Activated CD4-positive, alpha-beta T cell treated with anti-CD3 and anti-CD28 coated beads, Interleukin-2, amount 50 U/mL, for 16 hours (primary cell): ENCODE measurements at regions not wholly inside any gene's neighbourhood (a gene's known extent, or its start where the extent isn't known, plus 50 kb on each side); places are given as distances from the start of the nearest gene placed in this dataset.
"Not testable (repeated sequence)": the region's sequence is repeated elsewhere in the genome, so short reads cannot be mapped to it uniquely, and the experiment has no call there.

ENCODE experiments used
- DNase-seq: peaks from one replicate; pipeline ENCODE4 v3.0.0-alpha.2; 2020

GRCh38 chr2:236632295-236633218 lies 62.9 kb downstream of the ACKR3 start:
- no peak for DNase-seq

DNA sequence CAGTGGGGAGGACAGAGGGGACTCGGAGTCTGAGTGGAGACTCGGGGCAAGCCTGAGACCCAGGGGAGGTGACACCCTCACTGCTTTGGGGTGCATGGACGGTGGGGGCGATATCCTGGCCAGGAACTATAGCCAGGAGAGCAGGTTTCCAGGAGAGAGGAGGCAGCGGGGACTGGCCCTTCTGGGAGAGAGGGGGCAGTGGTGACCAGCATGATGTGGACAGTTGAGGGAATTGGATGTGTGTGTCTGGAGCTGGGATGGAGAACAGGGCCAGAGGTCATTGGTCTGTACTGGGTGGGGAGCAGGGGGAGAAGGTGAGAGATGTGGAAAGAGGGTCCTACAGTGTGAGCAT lies 63.6 kb downstream of the ACKR3 start:
- DNase-seq, result no peak

GRCh38 chr2:236633775-236634560 lies 64.3 kb downstream of the ACKR3 start:
- DNase-seq, result no peak

DNA sequence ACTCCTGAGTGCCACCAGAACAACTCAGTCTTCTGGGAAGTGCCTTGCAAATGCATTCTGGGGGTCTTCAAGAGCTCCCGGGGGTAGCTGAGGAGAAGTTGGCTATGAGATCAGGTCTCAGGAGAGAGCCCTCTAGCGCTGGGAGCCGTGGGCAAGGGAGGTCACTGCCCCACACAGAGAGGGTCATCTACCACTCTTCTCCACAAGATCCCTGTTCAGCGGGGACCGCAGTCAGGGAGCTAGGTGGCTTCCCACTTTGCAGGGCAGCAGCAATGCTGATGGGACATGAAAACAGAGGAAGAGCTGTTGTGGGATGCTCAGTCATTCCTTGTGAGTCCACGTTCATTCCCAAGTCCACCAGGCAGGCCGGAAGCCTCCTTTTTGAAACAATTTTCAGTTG lies 66.6 kb downstream of the ACKR3 start:
- DNase-seq, result no peak

- DNase-seq, result no peak
Measured at GRCh38 chr2:236636714-236637470, 67.3 kb downstream of the ACKR3 start.

DNA sequence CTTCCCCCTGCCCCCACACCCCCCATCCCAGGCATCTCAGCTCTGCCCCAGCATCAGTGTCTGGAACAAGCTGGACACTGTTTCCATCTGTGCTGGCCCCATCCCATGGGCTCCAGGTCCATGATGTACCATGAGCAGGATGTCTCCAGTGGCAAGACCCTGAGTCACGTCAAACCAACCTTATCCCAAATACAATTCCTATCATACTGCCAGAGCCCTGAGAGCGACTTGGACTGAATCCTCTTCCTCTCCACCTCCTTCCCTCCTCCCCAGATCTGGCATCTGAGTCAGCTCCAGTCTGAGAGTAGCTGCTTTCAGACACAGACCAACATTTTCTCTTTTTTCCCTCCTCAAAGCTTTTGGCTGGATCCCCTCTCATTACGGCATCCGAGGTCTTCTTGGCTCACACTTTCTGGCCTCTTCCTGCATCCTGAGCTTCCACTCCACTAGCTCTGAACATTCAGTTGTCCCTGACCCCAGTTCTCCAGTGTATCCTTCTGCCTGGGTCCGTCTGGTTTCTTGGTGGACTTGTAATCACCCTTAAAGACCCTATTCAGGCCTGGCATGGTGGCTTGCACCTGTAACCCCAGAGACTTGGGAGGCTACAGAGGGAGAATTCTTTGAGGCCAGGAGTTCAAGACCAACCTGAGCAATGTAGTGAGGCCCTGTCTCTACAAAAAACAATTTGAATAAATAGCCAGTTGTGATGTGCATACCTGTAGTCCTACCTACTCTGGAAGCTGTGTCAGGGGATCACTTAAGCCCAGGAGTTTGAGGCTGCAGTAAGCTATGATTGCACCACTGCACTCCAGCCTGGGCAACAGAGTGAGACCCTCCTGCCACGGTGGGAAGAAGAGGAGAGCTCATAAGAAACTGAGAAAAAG lies 68.3 kb downstream of the ACKR3 start:
- no peak for DNase-seq

DNA sequence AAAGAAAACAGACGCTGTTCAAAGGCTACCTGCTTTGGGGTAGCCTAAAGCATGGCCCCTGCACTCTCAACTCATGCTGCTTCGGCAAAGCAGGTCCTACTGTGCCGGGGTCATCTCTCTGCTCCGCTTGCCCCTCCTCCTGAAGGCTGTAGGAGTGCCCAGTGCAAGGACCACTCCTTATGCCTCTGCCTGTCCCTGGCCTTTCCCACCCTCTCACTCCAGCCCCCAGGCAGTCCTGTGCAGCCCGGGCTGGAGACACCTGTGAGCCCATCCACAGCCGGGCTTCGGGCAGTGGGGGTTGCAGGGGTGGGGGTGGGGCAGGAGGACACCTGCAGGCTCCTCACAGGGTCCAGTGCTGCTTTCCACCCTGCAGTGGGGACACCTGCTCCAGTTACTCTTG lies 69.1 kb downstream of the ACKR3 start:
- no peak for DNase-seq

- no peak for DNase-seq
Measured at GRCh38 chr2:236639461-236640235, 70.0 kb downstream of the ACKR3 start.

- DNase-seq, result no peak
Measured at GRCh38 chr2:236641051-236641726, 71.6 kb downstream of the ACKR3 start.

DNA sequence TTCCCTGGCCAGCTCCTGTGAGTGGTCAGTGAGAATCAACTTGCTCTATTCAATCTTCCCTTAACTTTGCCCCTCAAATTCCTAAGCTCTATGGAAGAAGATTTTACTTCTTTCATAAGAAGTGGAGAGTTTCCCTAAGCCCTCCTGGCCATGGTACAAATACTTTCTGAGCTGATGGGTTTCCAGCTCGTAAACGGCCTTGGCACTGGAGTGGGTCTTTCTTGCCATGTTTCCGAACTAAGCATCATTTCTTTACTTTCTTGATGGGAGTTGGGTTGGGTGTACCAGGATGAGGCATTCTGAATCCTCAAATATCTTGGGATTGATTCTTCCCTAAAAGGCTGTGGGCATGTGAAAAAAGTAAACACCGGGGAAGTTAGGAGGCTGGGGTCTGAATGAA lies 72.5 kb downstream of the ACKR3 start:
- DNase-seq, result no peak

DNA sequence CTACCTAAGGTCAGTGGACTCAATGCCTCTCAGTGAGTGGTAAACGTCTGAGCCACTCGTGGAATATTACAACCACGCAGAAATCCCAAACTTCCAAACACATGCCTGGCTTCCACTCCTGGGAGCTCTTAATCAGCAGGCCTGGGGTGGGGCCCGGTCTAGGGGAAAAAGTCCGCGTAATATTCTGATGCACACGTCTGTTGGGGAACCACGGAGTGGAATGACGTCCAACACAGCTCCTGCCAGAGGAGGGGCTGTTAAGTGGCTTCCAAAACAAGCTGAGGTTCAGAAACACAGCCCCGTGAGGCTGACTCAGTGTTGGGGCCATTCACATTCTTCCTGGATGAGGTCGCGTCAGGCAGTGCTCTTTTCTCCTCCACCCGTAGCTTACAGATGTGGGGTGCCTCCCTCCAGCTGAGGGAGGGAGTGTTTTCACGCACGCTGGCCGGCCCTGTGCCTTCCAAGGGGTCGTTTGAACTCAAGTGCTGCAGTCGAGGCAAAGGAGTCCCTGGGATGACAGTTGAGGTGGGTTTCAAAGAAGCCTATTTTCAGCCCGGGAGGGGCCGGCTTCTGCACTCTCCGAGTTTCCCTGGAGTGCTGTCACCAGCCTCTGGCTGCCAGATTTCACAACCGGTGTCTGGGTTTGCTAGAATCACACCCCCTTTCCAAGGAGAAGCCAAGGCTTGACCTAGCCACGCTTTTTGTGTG lies 73.1 kb downstream of the ACKR3 start:
- DNase-seq, result no peak

DNA sequence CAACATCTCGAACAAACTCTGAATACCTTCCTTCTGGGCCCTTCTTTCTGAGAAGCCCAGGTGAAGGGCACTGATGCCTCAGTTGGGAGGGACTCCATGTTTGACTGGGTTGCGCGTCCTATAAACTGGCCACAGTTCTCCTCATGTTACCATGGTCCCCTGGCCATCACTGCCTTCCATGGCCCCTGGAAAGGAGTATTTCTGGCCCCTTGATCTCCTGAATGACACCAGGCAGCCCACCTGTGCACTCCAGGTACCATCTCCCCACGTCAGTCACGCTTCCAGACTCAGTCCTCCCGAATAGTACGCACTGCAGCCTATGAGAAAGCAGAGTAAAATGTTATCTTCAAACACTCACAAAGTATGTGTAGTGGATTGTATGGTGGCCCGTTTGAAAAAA lies 73.9 kb downstream of the ACKR3 start:
- DNase-seq, result no peak

GRCh38 chr2:236644067-236644466 lies 74.4 kb downstream of the ACKR3 start:
- DNase-seq, result no peak

- DNase-seq, result no peak
Measured at GRCh38 chr2:236644502-236644911, 74.9 kb downstream of the ACKR3 start.

DNA sequence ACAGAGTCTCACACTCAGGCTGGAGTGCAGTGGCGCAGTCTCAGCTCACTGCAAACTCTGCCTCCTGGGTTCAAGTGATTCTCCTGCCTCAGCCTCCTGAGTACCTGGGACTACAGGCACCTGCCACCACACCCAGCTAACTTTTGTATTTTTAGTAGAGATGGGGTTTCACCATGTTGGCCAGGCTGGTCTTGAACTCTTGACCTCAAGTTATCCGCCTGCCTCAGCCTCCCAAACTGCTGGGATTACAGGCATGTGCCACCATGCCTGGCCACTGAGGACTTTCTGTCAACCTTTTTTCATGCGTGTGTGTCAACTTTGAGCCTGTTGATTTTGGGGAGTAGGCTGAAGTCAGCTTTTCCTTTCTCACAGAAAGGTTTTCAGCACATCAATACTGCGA lies 75.5 kb downstream of the ACKR3 start:
- not testable (repeated sequence) for DNase-seq

- DNase-seq, result no peak
Measured at GRCh38 chr2:236646441-236646840, 76.8 kb downstream of the ACKR3 start.

- no peak for DNase-seq
Measured at GRCh38 chr2:236646871-236647270, 77.2 kb downstream of the ACKR3 start.

GRCh38 chr2:236647621-236648020 lies 78.0 kb downstream of the ACKR3 start:
- no peak for DNase-seq

DNA sequence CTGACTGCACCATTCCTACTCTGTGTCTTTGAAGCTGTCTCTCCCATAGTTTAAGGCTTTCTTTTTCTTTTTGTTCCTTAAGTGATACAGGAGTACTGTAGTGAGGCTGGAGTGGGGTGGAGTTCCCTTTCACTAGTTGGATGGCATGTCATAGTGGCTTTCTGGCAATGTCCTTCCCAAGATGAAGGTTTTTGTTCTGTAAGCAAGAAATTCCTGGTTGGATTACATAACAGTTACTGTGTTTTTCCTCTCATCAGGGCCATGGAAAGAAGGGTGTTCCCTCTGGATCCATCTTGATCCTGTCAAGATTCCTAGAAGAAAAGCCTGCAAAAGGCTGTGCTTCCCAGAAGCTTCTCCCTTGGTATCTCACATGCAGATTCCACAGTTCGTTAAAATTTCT lies 84.2 kb downstream of the ACKR3 start:
- DNase-seq, result no peak

GRCh38 chr2:236654496-236654895 lies 84.9 kb downstream of the ACKR3 start:
- DNase-seq, result no peak
